ENCODE measurements at regions not wholly inside any gene's neighbourhood (a gene's known extent, or its start where the extent isn't known, plus 50 kb on each side); places are given as distances from the start of the nearest gene placed in this dataset.

- H3K4me3 ChIP-seq (replicated peaks in 1 of 3; ENCODE audit: insufficient read depth in 1 of 3, low read depth in 1 of 3, low read length in 3 of 3), result no peak overlapping the region
- H3K4me1 ChIP-seq (ENCODE audit: control insufficient read depth, extremely low read depth, insufficient read depth, low read length), result no peaks in the 10 kb centered on the region
- H3K27me3 ChIP-seq (ENCODE audit: control insufficient read depth in 2 of 2, insufficient read depth in 2 of 2, low read length in 2 of 2), result no peaks in the 10 kb centered on the region
- DNase-seq (ENCODE audit: low read depth, low spot score) (no peak), FAIRE-seq (no peak)
- no peaks in the 10 kb centered on the region for H3K79me2 ChIP-seq (ENCODE audit: control insufficient read depth, insufficient read depth, low read length)
- no peaks in the 10 kb centered on the region for H4K20me1 ChIP-seq (replicated peaks; ENCODE audit: control insufficient read depth, extremely low read depth, insufficient read depth, low read length)
- H3K9ac ChIP-seq (replicated peaks; ENCODE audit: extremely low read depth, insufficient read depth, low read length), result no peak overlapping the region
- no peak overlapping the region for H3K4me2 ChIP-seq (ENCODE audit: insufficient read depth, low read length)
- H3K27ac ChIP-seq (ENCODE audit: insufficient read depth, low read depth, low read length), result no peak overlapping the region
- intact Hi-C loops (cut with micrococcal nuclease), result no loop called here
- H3K9me1 ChIP-seq (replicated peaks; ENCODE audit: control insufficient read depth, extremely low read depth, insufficient read depth, low read length), result no peaks in the 10 kb centered on the region
- ChIA-PET POLR2A (no interaction called here), CTCF (no interaction called here)
- dilution Hi-C loops (cut with MboI; ENCODE audit: extremely low pct_ligation_motif_present, low sequenced_read_pairs), result no loop called here
- H3K36me3 ChIP-seq (ENCODE audit: control insufficient read depth in 2 of 2, extremely low read depth in 1 of 2, insufficient read depth in 2 of 2, low read length in 2 of 2), result no peaks in the 10 kb centered on the region
- no TSS peak for BruUV-seq (replicated peaks)
- TF ChIP-seq POLR2A (IDR thresholded peaks at IDR 0.05; ENCODE audit: low read depth, low read length) (no peak), GATA2 (IDR thresholded peaks at IDR 0.05; ENCODE audit: insufficient read depth, insufficient read length, low read depth, low read length) (no peak), FOS (IDR thresholded peaks at IDR 0.05; ENCODE audit: borderline replicate concordance, insufficient read depth, low read length) (no peak), POLR2AphosphoS5 (IDR thresholded peaks at IDR 0.05; ENCODE audit: insufficient read depth, low read depth, low read length) (no peak), JUN (IDR thresholded peaks at IDR 0.05; ENCODE audit: borderline replicate concordance, insufficient read depth, insufficient read length, low read depth) (no peak), MYC (IDR thresholded peaks at IDR 0.05; ENCODE audit: low read depth, low read length) (no peak), MAX (IDR thresholded peaks at IDR 0.05; ENCODE audit: insufficient read depth, insufficient read length) (no peak), CTCF (IDR thresholded peaks at IDR 0.05; ENCODE audit: extremely low read depth in 1 of 2, insufficient read depth in 1 of 2, low read depth in 1 of 2, low read length in 2 of 2) (no peak), EZH2 (IDR thresholded peaks at IDR 0.05; ENCODE audit: borderline replicate concordance, low read depth, low read length, severe bottlenecking) (no peak)
- no peaks in the 10 kb centered on the region for H3K9me3 ChIP-seq (replicated peaks; ENCODE audit: control insufficient read depth, insufficient read depth, low read length)
- H2AFZ ChIP-seq (ENCODE audit: low read depth, low read length), result no peak overlapping the region
These were observed 372.8 kb upstream of the RND3 start for GRCh38 chr2:150860301-150860700.

Measured in endothelial cell of umbilical vein (primary cell).